Body of pancreas (tissue), 4 donors: ENCODE measurements at regions not wholly inside any gene's neighbourhood (a gene's known extent, or its start where the extent isn't known, plus 50 kb on each side); places are given as distances from the start of the nearest gene placed in this dataset.

Experiments
- POLR2A ChIP-seq, 3 donors: fragments of 450-650 bp; IDR thresholded peaks; one replicate each; pipeline ENCODE4 v1.6.1; 2016; ENCODE audit warnings: antibody characterized with exemption in 3 of 3, mild to moderate bottlenecking in 2 of 3
- TF ChIP-seq, protein P1 (sequence below), 7 experiments: fragments of 450-650 bp in 4 of 7; fragments of 200-600 bp in 3 of 7; sonication (generic) in 3 of 7; IDR thresholded peaks; one replicate each; pipeline ENCODE4 v1.5.1; 2016 to 2019; ENCODE audit warnings: antibody characterized with exemption in 7 of 7

DNA sequence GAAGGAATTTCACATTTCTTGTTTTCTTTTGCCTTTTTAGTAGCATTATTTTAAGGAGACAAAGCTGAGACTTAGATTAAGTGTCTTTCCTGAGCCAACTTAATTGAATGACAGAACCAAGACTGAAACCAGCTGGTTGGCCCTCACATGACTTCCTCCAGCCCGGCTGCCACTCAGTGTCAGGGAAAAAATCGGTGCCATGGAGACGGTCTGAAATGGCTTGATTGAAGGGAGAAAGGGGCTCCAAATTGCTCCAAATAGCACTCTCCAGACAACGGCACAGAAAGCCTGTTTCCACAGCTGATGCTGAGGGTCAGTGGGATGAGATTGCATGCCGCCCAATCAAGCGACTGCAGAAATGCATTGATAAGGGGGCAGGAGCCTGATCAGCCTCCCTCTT lies 475.2 kb upstream of the IL12A start:
- TF ChIP-seq POLR2A (IDR thresholded peaks at IDR 0.05), result no peak
- TF ChIP-seq, protein P1, sequence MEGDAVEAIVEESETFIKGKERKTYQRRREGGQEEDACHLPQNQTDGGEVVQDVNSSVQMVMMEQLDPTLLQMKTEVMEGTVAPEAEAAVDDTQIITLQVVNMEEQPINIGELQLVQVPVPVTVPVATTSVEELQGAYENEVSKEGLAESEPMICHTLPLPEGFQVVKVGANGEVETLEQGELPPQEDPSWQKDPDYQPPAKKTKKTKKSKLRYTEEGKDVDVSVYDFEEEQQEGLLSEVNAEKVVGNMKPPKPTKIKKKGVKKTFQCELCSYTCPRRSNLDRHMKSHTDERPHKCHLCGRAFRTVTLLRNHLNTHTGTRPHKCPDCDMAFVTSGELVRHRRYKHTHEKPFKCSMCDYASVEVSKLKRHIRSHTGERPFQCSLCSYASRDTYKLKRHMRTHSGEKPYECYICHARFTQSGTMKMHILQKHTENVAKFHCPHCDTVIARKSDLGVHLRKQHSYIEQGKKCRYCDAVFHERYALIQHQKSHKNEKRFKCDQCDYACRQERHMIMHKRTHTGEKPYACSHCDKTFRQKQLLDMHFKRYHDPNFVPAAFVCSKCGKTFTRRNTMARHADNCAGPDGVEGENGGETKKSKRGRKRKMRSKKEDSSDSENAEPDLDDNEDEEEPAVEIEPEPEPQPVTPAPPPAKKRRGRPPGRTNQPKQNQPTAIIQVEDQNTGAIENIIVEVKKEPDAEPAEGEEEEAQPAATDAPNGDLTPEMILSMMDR (IDR thresholded peaks at IDR 0.05), result no peak
